SHP77 treated with DMSO at 0.1 percent for 48 hours (cell line): ENCODE measurements at regions not wholly inside any gene's neighbourhood (a gene's known extent, or its start where the extent isn't known, plus 50 kb on each side); places are given as distances from the start of the nearest gene placed in this dataset.

ENCODE experiments used
- DNase-seq: peaks from one replicate; lab custom pipeline; 2025; lab: John Stamatoyannopoulos, UW

DNA sequence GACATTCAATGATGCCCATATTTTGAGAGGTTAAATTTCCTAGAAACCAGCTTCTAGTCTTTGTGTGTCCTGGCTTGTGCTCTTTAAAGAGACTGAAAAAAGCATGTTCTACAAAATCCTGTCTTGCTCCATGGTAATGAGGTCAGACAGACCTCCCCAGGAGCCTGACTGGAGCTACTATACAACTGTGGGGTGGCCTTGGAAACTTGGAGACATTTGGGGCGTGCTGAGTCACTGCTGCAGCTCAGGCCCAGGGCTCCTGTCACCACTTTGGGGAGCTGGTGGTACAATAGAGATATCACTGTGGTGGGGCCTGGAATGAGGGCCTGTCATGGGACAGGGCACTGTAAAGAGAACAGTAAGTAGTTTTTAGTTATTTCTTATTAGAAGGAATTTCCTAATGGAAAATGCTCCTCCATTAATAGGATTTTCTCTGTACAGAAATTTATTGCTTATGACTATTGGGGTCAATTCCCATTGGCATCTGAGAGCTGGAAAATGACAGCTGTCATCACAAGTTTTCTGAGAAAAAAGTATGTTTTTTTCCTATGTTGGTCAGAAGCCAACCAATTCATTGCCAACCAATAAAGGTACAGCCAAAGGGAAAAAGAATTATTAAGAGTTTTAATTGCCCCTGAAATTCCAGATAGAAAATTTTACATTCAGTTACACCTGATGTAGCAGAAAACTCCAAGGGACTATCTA lies 207.4 kb upstream of the JADE1 start:
- no peak for DNase-seq

DNA sequence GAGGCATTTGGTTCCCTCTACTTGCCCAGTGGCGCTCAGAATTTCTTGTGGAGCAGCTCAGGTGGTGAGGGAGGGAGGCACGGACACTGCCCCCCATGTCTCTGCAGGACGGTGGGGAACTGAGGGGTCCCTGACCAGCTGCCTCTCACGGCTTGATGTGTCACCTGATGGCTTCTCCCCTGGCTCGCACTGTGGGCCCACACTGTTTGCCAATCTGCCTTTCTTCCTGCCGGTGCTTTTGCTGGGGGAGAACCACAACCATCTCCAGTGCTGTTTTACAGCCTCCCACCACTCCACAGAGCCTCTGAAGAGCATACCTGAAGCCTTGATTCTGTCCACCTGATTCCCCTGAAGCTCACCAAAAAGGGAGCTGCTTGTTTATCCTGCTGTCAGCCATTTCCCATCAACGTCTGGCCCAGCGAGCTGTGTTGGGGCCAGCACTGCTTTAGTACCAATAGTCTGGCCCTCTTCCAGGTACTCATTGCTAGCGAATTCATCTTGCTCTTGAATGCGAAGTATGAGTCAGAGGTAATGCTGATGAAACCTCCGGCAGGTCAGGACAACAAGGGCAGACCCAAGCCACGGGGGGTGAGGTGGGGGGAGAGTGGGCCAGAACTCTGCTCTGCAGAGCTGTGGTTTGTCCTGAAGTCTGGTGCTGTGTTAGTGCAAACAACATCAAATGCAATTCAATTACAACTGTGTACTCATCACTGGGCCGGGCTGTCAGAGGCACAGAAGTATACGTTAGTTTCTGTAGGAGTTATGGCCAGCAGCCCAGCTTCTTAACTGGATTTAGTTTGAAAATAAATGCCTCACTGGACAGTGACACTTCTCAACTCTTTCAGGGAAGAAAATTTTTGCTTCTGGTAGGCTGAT lies 208.3 kb upstream of the JADE1 start:
- peak; percentile 73 for DNase-seq

DNA sequence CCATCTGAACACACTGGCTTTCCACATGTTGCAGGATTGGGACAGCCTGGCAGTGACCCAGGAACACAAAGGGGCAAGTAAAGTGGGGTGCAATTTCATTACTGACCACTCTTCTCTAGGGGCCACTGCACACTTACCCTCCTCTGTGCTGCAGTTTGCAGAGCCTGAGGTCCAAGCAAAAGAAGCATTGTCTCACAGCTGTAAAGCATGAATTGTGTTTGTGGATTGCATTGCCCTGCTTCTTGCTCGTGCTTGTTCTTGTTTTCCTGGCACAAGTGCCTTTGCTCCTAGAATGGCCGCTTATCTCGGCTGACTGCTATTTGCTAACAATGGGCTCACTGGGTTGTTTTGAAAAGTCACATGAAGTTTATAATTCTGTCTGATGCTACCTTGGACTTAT lies 209.1 kb upstream of the JADE1 start:
- DNase-seq: no peak

DNA sequence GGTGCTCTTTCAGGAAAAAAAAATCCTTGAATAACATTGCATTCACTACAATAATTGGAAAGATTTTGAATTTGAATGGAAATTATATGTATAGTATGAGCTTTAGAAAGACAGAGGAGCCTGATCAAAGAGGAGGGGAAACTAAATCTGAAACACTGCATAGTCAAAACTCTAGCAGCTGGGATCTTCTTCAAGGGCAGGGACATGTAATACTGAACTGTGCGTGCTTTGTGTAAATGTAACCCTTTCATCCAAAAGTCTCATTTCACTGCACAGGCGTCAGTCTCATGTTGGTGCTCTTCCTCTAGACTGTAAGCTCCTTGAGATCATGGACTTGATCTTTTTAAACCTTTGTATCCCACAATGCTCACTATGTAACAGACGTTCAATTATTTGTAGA lies 212.0 kb upstream of the JADE1 start:
- no peak for DNase-seq

DNA sequence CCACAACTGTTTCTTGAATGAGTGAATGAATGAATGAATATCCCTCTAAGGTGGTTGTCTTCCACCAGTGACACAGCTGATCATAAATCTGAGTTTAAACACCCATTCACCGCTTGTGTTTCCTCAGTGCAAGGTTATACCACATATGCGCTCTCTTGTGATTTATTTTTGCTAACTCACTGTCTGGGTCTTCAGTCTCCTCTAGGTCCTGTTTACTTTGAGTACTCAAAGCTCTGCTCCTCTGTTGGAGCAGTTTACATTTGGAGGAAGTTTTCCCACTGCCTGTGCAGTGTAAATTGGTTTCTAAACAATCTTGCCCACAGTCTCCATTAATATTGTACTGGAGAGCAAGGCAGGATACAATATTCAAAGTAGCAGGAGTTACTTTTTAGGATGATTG lies 212.6 kb upstream of the JADE1 start:
- DNase-seq: no peak

DNA sequence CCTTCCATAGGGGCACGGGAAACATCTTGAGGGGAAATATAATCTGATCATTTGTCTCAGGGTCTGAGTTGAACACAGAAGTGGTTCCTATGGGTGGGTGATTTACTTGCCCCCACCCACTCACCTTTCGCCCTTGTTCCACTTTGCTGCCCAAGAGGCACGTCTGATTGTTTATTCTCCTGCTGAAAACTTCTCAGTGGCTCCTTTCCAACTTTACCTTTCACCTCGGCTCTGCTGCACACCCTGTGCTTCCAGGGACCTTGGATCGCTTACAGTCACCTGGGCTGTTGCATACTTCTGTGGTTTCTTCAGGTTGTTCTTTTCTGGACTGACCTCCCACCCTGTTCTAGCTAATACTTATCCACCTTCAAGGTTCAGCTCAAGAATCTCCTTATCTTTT lies 213.4 kb upstream of the JADE1 start:
- DNase-seq: no peak

DNA sequence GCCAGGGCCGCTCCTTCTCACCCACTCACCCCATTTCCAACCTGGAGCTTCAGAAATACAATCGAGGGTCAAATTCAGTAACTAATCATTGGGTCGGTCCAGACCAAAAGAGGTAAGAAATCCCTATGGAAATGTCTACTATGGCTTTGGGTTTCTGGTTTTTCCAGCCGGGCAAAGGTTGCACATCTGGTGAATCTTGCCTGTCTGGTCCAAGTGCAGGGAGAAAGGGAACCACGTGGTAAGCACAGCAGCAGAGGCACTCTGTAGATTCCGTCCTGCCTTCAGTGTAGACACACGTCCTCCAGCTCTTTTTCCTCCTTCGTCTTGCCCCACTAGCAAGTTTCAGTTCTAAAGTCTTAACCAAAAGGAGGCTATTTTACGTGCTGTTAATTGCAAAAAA lies 218.0 kb upstream of the JADE1 start:
- no peak for DNase-seq

DNA sequence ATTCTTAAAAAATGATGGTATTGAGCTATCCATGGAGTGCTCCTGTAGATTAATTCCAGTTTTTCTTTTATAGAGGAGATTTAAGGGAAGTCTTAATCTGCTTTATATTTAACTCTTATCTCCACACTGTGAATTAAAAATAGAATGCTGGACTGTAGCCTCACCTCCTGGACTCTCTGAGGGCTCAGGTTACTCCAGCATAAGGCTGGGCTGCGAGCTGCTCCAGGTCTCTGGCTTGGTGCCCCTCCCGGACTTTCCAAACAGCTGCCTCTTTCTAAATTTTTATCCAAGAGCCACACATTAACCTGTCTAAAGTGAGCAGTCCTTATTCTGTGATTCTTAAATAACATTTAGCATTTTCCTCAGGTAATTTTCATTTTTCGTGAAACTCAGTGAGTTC lies 218.7 kb upstream of the JADE1 start:
- DNase-seq: no peak

DNA sequence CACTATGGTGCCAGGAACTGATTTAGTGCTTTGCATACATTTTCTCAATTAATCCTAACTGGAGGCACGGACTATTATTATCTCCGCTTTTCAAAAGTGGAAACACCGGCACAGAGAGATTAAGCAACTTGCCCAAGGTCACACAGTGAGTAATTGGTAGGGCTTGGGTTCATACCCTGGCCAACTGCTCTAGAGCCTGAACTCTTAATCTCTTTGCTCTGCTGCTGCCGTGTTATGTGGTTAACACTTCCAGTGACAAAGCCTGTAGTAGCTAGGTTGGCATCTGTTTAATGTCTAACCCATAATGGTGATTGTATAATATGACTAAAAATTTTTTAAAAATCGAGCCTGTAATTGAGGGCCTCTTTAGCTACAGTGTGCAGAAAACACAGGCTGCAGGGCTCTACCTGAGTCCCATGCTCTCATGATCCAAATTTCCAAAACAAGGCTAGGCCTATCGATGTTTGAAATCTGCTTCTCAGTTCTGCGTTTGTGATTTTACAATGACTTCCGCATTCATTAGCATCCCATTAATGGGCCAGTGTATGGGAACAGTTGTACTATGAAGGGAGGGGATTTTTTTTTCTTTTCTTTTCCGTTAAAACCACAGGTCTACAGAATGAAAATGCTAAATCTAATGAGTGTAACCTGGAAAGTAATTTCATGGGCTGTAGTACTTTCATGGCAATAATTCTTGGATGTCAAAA lies 219.3 kb upstream of the JADE1 start:
- no peak for DNase-seq

DNA sequence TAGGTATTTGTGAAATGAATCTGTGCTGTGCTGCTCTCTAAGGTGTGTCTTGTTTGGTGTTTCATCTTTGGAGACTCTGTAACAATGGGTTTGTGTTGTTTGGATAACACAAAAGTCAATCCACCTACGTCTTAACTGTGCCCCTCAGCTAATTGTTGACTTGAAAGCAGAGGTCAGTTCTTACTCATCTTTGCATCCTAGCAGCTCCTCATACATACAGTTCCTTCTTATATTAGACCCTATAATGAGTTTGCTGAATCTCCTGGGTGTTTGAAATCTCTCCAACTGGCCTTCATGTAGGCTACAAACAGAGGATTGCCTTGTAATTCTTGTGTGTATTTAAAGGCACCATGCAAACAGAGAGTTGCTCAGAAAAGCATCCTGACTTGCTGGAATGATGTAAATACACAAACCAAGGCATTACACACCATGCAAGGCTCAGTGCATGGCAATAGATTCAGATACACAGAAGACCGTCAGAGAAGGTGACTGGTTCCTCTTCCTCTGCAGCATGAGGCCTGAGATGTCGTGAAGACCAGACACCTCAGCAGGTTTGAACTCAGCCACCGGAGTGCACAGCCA lies 220.0 kb upstream of the JADE1 start:
- DNase-seq: no peak

DNA sequence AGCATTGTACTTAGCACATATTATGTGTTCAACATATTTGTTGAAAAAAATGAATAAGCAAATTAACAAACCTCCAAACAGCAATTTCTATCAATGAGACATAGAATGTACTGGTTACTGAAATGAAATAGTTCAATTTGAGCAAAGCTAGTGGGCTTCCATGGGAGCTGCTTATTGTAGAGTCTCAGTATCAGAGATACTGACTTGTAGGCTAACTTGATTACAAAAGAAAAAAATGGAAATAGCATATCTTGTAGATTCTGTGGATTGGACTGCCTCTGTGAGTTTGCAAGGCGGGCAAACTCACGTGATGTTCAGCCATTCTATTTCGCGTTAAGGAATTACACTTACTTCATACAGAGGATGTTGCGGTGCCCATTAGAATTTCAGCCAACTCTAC lies 222.1 kb upstream of the JADE1 start:
- no peak for DNase-seq

DNA sequence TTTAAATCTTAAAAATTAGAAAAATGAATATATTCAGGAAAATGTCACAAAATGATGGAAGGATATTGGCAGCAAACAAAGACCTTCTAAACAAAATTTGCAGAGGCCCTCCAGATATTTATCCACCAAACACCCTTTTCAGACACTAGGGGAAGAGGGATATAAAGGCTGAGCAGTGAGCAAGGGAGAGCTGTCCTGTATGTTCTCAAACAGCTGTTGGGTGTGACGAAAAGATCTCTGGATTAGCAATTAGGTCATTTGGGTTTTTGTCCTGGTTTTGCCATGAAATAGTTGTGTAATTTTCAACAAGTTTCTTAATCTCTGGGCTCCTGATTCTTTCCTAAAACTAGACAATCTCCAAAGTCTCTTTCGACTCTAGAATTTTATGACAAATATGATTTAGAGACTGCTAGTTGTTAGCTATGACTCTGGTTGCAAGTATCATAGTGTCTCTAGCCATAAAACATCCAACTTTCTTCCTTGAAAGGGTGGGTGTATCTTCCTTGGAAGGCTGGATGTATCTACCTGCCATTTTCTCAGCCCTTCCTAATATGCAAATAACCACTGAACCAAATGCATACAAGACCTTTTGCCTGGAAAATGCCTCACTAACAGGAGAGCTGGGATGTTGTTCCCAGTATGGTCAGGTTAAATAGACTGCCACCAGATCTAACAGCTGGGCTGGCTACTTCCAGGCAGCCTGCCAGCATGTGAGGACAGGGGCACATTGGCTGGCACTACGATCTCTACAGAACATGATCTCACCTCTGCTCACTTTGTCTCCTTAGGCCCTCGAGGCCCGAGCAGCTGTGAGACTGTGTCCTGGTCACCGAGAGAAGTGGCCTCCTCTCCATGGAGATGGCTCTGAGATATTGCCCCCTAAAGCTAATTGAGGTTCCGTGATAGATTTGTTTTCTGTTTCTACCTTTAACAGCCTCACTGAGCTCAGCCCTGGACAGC lies 225.5 kb upstream of the JADE1 start:
- peak; percentile 65 for DNase-seq

DNA sequence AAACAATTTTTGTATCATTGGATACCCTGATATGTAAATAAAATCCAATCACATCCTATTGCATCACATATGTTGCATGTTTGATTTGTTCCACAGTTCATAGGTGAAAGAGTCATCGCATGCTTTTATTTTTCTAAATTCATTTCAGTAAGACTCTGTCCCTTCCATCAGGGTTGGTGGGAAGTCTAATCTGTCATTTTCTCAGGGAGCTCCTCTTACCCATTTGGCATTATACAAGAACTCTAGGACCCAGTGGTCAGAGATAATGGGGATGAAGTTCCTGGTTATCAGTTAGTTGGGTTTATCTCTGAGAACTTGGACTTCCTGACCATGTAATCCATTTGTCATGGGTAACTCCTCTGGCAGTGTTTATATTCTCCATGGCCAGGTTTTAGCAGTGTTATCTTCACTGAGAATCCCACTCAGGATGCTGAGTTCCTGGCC lies 227.1 kb upstream of the JADE1 start:
- DNase-seq: no peak

DNA sequence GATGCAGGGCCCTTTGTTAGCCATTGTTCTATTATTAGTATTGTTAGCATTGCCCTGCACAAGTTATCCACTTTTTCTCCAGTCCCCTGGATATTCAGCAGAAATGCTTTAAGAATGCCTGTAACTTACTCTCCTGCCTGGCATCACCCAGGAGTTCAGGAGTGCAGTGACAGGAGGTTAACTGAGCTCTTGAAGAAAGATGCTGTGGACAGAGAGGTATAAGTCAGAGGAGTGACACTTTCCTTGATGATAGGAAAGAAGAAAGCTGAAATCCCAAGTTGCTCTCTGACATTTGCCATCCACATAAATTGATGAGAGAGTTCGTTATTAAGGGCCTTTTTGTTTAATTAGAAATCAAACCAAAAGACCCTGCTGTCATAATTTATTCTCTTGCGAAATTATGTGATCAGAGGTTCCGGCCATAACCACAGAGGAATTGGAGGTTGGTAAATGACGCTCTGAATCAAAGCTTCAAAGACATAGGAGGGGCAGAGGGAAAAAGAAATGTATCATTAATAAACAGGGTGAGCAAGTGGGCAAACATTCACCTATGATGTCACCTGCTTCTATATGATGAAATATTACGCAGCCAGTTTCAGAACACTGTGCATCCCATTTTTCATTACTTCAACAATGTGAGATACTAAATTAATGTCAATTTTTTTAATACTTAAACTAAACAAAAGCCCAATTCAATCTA lies 230.2 kb upstream of the JADE1 start:
- no peak for DNase-seq

DNA sequence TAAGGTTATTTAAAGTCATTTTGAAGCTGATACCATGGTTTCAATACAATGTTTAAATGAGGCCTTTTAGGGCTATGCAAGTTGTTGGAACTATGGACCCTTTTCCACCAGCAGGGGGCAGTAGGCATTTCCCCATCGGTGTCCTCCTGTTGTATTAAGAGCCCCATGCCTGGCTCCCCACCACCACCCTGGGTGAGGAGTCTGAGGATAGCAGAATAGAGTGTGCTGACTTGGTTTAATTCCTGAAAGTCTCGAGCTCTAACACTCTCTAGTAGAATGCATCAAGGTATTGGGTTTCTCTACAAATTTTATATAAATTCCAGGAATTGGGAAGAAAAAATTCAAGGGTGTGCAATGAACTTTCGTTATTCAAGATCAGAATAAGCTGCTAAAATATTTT lies 234.8 kb upstream of the JADE1 start:
- DNase-seq: peak; percentile 17

DNA sequence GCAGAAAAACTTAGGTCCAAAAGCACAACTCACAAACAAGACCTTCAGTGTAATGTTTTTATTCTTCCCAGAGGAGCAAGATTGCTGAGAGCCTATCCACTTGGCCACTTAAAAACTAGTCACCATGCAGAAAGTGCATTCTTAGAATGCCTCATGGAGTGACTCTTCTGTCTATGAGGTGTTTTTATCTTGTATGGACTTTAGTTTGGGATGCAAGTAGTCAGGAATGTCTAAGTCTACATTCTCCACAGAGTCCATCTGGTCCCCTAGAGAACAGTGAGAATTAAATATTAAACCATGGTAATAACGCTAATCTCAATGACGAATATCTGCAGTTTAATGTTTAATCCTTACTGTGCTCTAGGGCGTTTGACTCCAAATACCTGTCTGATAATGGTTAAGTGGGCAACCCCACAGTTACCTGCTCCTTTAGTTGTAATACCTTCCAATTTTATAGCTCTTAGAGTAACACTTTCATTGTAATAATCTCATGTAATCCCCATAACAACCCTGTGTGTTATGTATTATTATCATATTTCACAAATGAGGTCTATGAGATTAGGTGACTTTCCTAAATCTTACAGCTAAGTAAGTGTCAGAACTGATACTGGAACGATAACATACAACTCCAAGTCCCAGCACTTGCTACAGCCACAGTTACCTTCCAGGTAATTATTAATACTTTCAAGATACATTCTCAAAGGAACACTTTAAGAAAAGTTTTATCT lies 235.6 kb upstream of the JADE1 start:
- DNase-seq: no peak

DNA sequence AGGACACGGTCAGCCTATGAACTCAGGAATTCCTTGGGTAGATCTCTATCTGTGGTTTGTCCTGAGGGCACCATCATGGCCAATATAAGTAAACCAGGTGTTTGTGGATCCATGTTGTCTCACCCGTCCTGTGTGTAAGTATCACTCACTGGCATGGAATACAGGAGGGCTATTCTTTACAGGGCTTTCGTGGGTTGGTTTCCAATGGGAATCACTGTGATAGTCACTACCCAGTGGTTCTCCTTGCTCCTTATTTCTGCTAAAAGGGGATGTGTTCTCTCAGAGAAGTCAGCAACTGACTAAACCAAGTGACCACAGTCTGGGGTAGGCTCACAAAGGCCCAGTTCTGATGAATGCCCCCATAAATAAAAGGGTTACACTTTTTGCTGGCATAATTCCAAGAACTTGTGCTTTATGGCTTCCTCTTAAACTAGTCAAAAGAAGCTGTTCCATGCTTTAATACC lies 236.7 kb upstream of the JADE1 start:
- no peak for DNase-seq

DNA sequence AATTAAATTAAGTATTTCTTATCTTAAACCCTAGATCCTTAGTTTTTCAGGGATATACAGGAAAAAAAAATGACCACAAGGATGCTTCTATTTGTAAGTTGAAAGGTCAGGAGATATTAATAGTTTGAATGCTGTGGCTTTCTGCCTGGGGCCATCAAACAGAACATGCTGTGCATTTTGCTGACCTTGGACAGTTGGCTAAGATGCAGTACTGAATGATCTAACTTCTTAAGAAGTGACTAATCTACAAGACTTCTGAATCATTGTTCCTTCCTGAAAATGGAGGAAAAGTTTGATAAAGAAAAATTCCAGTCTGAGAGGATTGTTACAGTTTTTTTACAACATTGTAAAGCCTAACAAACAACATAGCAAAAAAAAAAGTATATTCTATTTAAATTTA lies 237.8 kb upstream of the JADE1 start:
- DNase-seq: no peak

DNA sequence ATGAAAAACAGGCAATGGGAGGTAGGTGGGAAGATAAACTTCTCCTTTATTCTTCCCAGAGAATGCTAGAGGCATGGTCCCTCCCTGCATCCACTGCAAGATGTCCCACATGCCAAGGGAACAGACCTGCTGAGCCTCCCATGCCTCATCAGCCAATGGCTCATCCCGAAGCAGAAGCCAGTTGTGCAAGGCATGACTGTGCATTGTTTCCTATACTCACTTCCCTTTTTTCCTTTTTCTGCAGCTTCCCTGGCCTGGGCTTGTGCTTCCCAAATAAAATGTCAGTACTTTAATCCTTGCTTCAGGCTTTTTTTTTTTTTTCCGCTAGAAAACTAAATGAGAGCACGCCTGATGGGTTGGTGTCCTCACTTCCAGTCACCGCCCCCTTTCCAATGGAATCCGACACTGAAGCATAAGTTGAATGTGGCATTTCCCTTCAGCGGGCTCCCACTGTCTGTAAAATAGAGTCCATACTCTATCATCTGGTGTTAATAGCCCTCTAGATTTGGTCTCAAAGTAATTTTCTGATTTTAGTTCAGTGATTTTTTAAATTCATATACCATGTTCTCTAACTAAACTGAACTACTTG lies 239.0 kb upstream of the JADE1 start:
- DNase-seq: no peak

DNA sequence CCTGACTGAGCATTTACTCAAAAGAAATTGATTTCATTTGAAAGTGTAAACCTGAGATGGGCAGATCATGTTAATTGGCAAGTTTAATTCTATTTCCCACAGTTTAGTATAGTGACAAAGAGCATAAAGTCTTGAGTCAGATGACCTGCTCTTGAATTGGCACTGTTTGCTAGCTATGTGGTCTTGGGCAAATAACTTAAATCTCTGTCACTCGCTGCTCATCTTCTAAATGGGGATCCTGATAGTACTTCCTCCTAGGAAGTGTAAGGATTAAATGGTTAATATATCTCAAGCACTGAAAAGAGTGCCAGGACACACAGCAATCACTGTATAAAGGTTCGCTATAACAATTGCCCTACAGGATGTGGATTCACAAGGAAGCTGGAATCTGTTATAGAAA lies 242.8 kb upstream of the JADE1 start:
- DNase-seq: no peak
